Thymus (tissue), 11 donors: ENCODE measurements at regions not wholly inside any gene's neighbourhood (a gene's known extent, or its start where the extent isn't known, plus 50 kb on each side); places are given as distances from the start of the nearest gene placed in this dataset.

ENCODE experiments used
- DNase-seq, 9 donors: peaks; one replicate each; pipeline ENCODE4 v3.0.0-alpha.2; 2013; ENCODE audit warnings: low spot score in 9 of 9, low read depth in 6 of 9, missing footprints in 1 of 9
- H3K27ac ChIP-seq, 2 donors: one replicate each; pipeline ENCODE4 v1.5.1; 2013; ENCODE audit warnings: control low read depth in 1 of 2, low read depth in 1 of 2, low read length in 1 of 2, mild to moderate bottlenecking in 1 of 2, moderate library complexity in 1 of 2
- H3K27me3 ChIP-seq, 2 donors: one replicate each; pipeline ENCODE4 v1.5.1; 2013; ENCODE audit warnings: low read length in 1 of 2; ENCODE audit not compliant: control insufficient read depth in 2 of 2, insufficient read depth in 1 of 2
- H3K36me3 ChIP-seq, 2 donors: one replicate each; pipeline ENCODE4 v1.5.1; 2013; ENCODE audit warnings: low read length in 1 of 2, mild to moderate bottlenecking in 1 of 2, moderate library complexity in 1 of 2; ENCODE audit not compliant: control insufficient read depth in 2 of 2, insufficient read depth in 2 of 2
- H3K4me1 ChIP-seq, 2 donors: one replicate each; pipeline ENCODE4 v1.5.1; 2013; ENCODE audit warnings: low read length in 2 of 2; ENCODE audit not compliant: control insufficient read depth in 2 of 2, insufficient read depth in 2 of 2
- H3K4me3 ChIP-seq, 2 donors: one replicate each; pipeline ENCODE4 v1.5.1; 2013; ENCODE audit warnings: low read length in 2 of 2, control low read depth in 1 of 2, mild to moderate bottlenecking in 1 of 2
- H3K9me3 ChIP-seq, 2 donors: one replicate each; pipeline ENCODE4 v1.5.1; 2013; ENCODE audit warnings: low read length in 1 of 2, mild to moderate bottlenecking in 1 of 2; ENCODE audit not compliant: control insufficient read depth in 2 of 2, insufficient read depth in 1 of 2
- WGBS: extraction: QIAGEN DNeasy Blood & Tissue Kit; methylation state at CpG from one replicate; pipeline ENCODE4 v1.1.7; 2013; 5-methylcytosine and 5-hydroxymethylcytosine counted together
- donor health status: healthy.

GRCh38 chr6:109261811-109262210 lies 120.5 kb downstream of the CD164 start:
- Histone ChIP-seq H3K27me3 (no peaks in the 10 kb centered on the region), H3K36me3 (no peaks in the 10 kb centered on the region), H3K4me1 (no peaks in the 10 kb centered on the region), H3K9me3 (no peaks in the 10 kb centered on the region), H3K27ac (no peak overlapping the region), H3K4me3 (no peak overlapping the region)
- no peak for DNase-seq
- WGBS, result 98% methylated on average over 6 of the region's 6 CpGs

- 97% methylated on average over 3 of the region's 3 CpGs for WGBS
- DNase-seq, result no peak
- Histone ChIP-seq H3K27me3 (no peaks in the 10 kb centered on the region), H3K4me3 (no peak overlapping the region), H3K9me3 (no peaks in the 10 kb centered on the region), H3K4me1 (peaks cover 0 to 6% of the 10 kb centered on the region in 2 donors), H3K36me3 (no peaks in the 10 kb centered on the region), H3K27ac (no peak overlapping the region)
Measured at GRCh38 chr6:109260701-109261100, 121.6 kb downstream of the CD164 start.

GRCh38 chr6:109260126-109260525 lies 122.1 kb downstream of the CD164 start:
- no peak for DNase-seq
- H3K27me3 ChIP-seq, result no peaks in the 10 kb centered on the region
- over 99% methylated on average over 2 of the region's 2 CpGs for WGBS

GRCh38 chr6:109258129-109258528 lies 124.1 kb downstream of the CD164 start:
- Histone ChIP-seq H3K27me3 (no peaks in the 10 kb centered on the region), H3K4me3 (no peak overlapping the region), H3K27ac (no peak overlapping the region), H3K36me3 (no peaks in the 10 kb centered on the region), H3K9me3 (no peaks in the 10 kb centered on the region), H3K4me1 (peaks cover 0 to 10% of the 10 kb centered on the region in 2 donors)
- no peak for DNase-seq
- 97% methylated on average over 2 of the region's 2 CpGs for WGBS

More at GRCh38 chr6:109260126-109260525, 122.1 kb downstream of the CD164 start:
- no peaks in the 10 kb centered on the region for H3K9me3 ChIP-seq
- H3K4me1 ChIP-seq, result peaks cover 0 to 10% of the 10 kb centered on the region in 2 donors
- H3K27ac ChIP-seq, result no peak overlapping the region
- H3K36me3 ChIP-seq, result no peaks in the 10 kb centered on the region
- no peak overlapping the region for H3K4me3 ChIP-seq

- no peak for DNase-seq
- Histone ChIP-seq H3K27me3 (no peaks in the 10 kb centered on the region), H3K36me3 (no peaks in the 10 kb centered on the region), H3K4me3 (no peak overlapping the region), H3K4me1 (peaks cover 0 to 10% of the 10 kb centered on the region in 2 donors), H3K27ac (no peak overlapping the region), H3K9me3 (no peaks in the 10 kb centered on the region)
- WGBS, result 100% methylated on average over 2 of the region's 2 CpGs
Measured at GRCh38 chr6:109257494-109257893, 124.8 kb downstream of the CD164 start.

- DNase-seq, result peak in 1 of 9 donors; percentile 12
Measured at GRCh38 chr6:109255946-109256640, 126.2 kb downstream of the CD164 start.

GRCh38 chr6:109255087-109255486 lies 127.2 kb downstream of the CD164 start:
- Histone ChIP-seq H3K27me3 (no peaks in the 10 kb centered on the region), H3K4me3 (no peak overlapping the region), H3K9me3 (no peaks in the 10 kb centered on the region), H3K27ac (no peak overlapping the region), H3K36me3 (no peaks in the 10 kb centered on the region), H3K4me1 (peaks cover 0 to 10% of the 10 kb centered on the region in 2 donors)
- DNase-seq, result no peak
- 98% methylated on average over 5 of the region's 5 CpGs for WGBS

More at GRCh38 chr6:109255946-109256640, 126.2 kb downstream of the CD164 start:
- Histone ChIP-seq H3K27ac (no peak overlapping the region), H3K9me3 (no peaks in the 10 kb centered on the region), H3K36me3 (no peaks in the 10 kb centered on the region), H3K27me3 (no peaks in the 10 kb centered on the region), H3K4me3 (no peak overlapping the region), H3K4me1 (peaks cover 0 to 10% of the 10 kb centered on the region in 2 donors)
- WGBS, result 65% methylated on average over 4 of the region's 4 CpGs

GRCh38 chr6:109253366-109253765 lies 128.9 kb downstream of the CD164 start:
- Histone ChIP-seq H3K4me1 (peaks cover 0 to 10% of the 10 kb centered on the region in 2 donors), H3K27ac (no peak overlapping the region), H3K9me3 (no peaks in the 10 kb centered on the region), H3K27me3 (no peaks in the 10 kb centered on the region), H3K36me3 (no peaks in the 10 kb centered on the region), H3K4me3 (no peak overlapping the region)
- DNase-seq, result no peak

- H3K27me3 ChIP-seq, result no peaks in the 10 kb centered on the region
- H3K9me3 ChIP-seq, result no peaks in the 10 kb centered on the region
- no peak for DNase-seq
- no peak overlapping the region for H3K4me3 ChIP-seq
- WGBS, result 95% methylated on average over 3 of the region's 3 CpGs
- peaks cover 0 to 10% of the 10 kb centered on the region in 2 donors for H3K4me1 ChIP-seq
- no peak overlapping the region for H3K27ac ChIP-seq
- no peaks in the 10 kb centered on the region for H3K36me3 ChIP-seq
Measured at GRCh38 chr6:109252261-109253041, 129.8 kb downstream of the CD164 start.
